Testis (tissue), 2 donors: ENCODE measurements at regions not wholly inside any gene's neighbourhood (a gene's known extent, or its start where the extent isn't known, plus 50 kb on each side); places are given as distances from the start of the nearest gene placed in this dataset.

Experiments used
- DNase-seq: peaks from one replicate; pipeline ENCODE4 v3.0.0-alpha.2; 2019
- H3K27ac ChIP-seq, 2 donors: fragments of 200-600 bp; sonication (generic); one replicate each; pipeline ENCODE4 v1.5.1; 2019
- H3K27me3 ChIP-seq: fragments of 200-600 bp; sonication (generic); one replicate; pipeline ENCODE4 v1.5.1; 2019
- H3K36me3 ChIP-seq: fragments of 200-600 bp; sonication (generic); one replicate; pipeline ENCODE4 v1.5.1; 2017; ENCODE audit warnings: low read depth; ENCODE audit errors: missing control alignments
- H3K4me1 ChIP-seq: fragments of 200-600 bp; sonication (generic); one replicate; pipeline ENCODE4 v1.5.1; 2019
- H3K4me3 ChIP-seq, 2 donors: fragments of 200-600 bp; sonication (generic); one replicate each; pipeline ENCODE4 v1.5.1; 2017 to 2019
- H3K9me3 ChIP-seq: fragments of 200-600 bp; sonication (generic); one replicate; pipeline ENCODE4 v1.5.1; 2017
- POLR2A ChIP-seq: fragments of 450-650 bp; IDR thresholded peaks from one replicate; pipeline ENCODE4 v1.6.1; 2017; ENCODE audit warnings: antibody characterized with exemption, mild to moderate bottlenecking, moderate library complexity
- WGBS, 2 donors: methylation state at CpG; one replicate each; pipeline ENCODE4 v1.1.5; 2018; 5-methylcytosine and 5-hydroxymethylcytosine counted together
- intact Hi-C: fragments of 100-400 bp; cut with DNase I; formaldehyde crosslinking; loops from one replicate; pipeline ENCODE4 v1.15.1; 2023; ENCODE audit warnings: low total_unique reads
- TF ChIP-seq, protein P1 (sequence below), 3 experiments: fragments of 450-650 bp in 2 of 3; fragments of 200-600 bp in 1 of 3; sonication (generic) in 1 of 3; IDR thresholded peaks; one replicate each; pipeline ENCODE4 v1.5.1; 2016 to 2019; ENCODE audit warnings: antibody characterized with exemption in 3 of 3, mild to moderate bottlenecking in 2 of 3, moderate library complexity in 1 of 3

DNA sequence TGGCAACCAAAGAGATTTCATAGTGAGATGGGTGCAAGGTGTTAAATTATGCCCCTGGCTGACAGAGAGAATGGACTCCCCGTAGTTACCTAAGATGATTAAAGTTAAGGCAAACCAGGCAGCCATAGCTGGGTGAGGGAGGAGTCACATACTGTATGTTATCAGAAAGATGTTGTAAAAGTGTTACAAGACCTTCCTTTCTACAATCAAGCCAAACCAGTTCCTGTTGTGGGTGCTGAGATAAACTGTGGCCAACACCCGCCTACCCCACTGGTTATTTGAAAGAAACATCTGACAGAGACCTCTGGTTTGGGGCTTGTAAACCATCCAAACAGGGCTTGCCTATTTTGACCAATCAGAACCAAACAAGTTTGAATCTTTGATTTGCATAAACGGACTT is 684.7 kb upstream of the NUDT12 start:
- intact Hi-C loops, result no loop called here
- Histone ChIP-seq H3K9me3 (no peaks in the 10 kb centered on the region), H3K36me3 (no peaks in the 10 kb centered on the region), H3K27me3 (no peaks in the 10 kb centered on the region), H3K27ac (no peak overlapping the region), H3K4me1 (no peaks in the 10 kb centered on the region), H3K4me3 (no peak overlapping the region)
- DNase-seq, result no peak
- WGBS, 2 donors, result 58 to 62% methylated on average over 3 of the region's 3 CpGs
- TF ChIP-seq POLR2A, result no peak
- TF ChIP-seq, protein P1, sequence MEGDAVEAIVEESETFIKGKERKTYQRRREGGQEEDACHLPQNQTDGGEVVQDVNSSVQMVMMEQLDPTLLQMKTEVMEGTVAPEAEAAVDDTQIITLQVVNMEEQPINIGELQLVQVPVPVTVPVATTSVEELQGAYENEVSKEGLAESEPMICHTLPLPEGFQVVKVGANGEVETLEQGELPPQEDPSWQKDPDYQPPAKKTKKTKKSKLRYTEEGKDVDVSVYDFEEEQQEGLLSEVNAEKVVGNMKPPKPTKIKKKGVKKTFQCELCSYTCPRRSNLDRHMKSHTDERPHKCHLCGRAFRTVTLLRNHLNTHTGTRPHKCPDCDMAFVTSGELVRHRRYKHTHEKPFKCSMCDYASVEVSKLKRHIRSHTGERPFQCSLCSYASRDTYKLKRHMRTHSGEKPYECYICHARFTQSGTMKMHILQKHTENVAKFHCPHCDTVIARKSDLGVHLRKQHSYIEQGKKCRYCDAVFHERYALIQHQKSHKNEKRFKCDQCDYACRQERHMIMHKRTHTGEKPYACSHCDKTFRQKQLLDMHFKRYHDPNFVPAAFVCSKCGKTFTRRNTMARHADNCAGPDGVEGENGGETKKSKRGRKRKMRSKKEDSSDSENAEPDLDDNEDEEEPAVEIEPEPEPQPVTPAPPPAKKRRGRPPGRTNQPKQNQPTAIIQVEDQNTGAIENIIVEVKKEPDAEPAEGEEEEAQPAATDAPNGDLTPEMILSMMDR (IDR thresholded peaks at IDR 0.05), result no peak

DNA sequence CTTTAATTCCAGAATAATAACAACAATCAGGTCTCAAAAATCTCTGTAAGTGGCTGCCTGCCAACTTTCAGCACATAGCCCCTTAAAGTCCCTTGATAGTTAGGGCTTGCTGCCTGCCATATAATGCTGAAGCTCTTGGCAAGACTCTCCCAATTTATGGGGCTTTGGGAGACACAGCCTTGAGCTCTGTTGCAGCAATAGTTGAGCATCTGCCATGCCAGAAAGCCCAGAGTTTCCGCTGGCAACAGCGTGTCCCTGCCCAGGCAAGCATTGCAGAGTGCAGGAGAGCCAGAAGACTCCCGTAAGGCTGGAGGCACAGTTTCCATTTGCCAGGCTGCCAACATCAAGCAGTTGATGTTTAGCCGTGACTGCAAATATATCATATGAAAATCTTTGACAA is 678.5 kb upstream of the NUDT12 start:
- H3K9me3 ChIP-seq, result no peaks in the 10 kb centered on the region
- H3K4me1 ChIP-seq, result no peaks in the 10 kb centered on the region
- 68 to 74% methylated on average over 2 to 4 of the region's 4 CpGs for WGBS, 2 donors
- no peak overlapping the region for H3K27ac ChIP-seq
- no peaks in the 10 kb centered on the region for H3K27me3 ChIP-seq
- intact Hi-C loops, result no loop called here
- no peaks in the 10 kb centered on the region for H3K36me3 ChIP-seq
- TF ChIP-seq POLR2A, result no peak
- TF ChIP-seq, protein P1 (IDR thresholded peaks at IDR 0.05), result no peak
- no peak for DNase-seq
- H3K4me3 ChIP-seq, result no peak overlapping the region

DNA sequence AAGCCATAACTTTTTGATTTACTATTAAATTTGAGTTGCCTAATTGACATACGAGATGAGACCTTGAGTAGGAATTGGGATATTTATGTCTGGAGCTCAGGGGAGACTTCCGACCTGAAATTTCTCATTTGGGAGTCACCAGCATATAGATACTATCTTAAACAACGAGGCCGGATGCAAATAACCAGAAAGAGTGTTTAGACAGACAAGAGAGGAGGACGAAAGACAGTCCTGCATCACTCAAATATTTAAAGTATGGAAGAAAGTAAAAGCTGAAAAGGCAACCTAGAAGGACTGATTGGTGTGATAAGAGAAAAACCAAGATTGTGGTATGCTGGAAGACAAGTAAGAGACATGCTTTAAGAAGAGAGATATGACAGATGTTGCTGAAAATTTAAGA is 675.0 kb upstream of the NUDT12 start:
- Histone ChIP-seq H3K4me1 (no peaks in the 10 kb centered on the region), H3K4me3 (no peak overlapping the region), H3K27me3 (no peaks in the 10 kb centered on the region), H3K27ac (no peak overlapping the region), H3K36me3 (no peaks in the 10 kb centered on the region), H3K9me3 (no peaks in the 10 kb centered on the region)
- TF ChIP-seq, protein P1 (IDR thresholded peaks at IDR 0.05), result no peak
- no peak for TF ChIP-seq POLR2A
- DNase-seq, result no peak
- WGBS, 2 donors, result 57 to 61% methylated on average over 5 of the region's 5 CpGs
- intact Hi-C loops, result no loop called here

DNA sequence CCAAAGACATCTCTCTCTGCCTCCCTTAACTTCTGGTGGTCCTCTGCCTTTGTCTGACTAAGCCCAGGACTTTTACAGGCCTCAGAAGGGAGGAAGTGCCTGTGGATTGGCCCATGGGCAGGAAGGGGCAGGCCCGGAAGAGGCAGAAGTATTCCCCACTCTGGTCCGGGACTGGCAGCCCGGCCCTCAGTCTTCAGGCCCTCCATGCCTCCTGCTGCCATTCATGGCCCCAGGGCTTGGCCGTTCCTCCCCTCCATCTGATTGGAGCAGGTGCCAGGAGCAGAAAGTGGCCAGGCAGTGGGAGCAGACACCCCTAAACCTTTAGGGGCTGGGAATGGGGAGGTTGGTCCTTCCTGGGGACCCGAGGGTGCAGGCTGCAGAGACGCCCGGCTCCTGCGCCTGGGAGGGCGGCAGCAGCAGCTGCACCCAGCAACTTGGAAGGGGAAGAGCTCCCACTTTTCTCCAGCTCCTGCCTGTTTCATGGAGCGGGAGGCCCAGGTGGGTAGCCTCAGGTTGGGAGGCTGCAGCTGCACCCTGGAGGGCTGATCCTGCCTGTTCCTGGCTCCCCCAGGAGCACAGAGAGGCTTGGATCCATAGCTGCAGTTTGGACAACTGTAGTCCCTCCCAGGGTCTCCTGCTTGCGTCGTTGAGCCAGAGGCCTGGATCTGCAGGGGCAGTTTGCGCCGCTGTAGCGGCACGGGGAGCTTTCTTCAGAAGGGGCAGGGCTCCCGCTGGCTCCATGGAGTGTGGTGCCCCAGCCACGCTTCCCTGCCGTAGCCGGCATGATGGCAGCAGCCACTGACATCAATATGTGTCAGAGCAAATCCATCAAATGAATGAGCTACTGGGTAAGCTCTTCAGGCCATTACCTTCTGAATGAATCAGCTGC is 661.5 kb upstream of the NUDT12 start:
- intact Hi-C loops, result no loop called here
- Histone ChIP-seq H3K4me3 (peak overlapping the region in 1 of 2 donors; percentile 41), H3K4me1 (no peaks in the 10 kb centered on the region), H3K36me3 (no peaks in the 10 kb centered on the region), H3K27me3 (no peaks in the 10 kb centered on the region), H3K9me3 (no peaks in the 10 kb centered on the region), H3K27ac (no peak overlapping the region)
- WGBS, 2 donors, result 75 to 79% methylated on average over 6 to 19 of the region's 20 CpGs
- no peak for TF ChIP-seq POLR2A
- TF ChIP-seq, protein P1 (IDR thresholded peaks at IDR 0.05), result no peak
- peak; percentile 46 for DNase-seq

DNA sequence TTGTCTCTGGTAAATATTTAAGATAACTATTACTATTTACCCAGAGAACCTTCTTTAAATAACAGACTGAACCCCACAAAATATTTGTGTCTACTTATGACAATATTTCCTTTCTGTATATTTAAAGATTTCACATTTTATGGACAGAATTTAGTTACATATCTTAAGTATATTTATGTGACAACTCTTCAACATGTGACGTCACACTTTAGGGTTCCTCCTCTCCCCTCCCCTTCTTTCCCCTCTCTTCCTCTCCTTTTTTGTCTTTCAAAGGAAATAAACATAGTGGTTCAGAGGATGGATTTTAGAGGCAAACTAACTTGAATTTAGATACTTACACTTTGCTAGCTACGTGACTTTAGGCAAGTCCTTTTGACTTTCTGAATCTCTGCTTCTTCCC is 655.6 kb upstream of the NUDT12 start:
- no peak overlapping the region for H3K4me3 ChIP-seq
- intact Hi-C loops, result no loop called here
- TF ChIP-seq POLR2A, result no peak
- TF ChIP-seq, protein P1 (IDR thresholded peaks at IDR 0.05), result no peak
- 84 to 85% methylated on average over 2 of the region's 2 CpGs for WGBS, 2 donors
- no peaks in the 10 kb centered on the region for H3K36me3 ChIP-seq
- no peaks in the 10 kb centered on the region for H3K27me3 ChIP-seq
- DNase-seq, result no peak
- no peaks in the 10 kb centered on the region for H3K4me1 ChIP-seq
- no peak overlapping the region for H3K27ac ChIP-seq
- H3K9me3 ChIP-seq, result no peaks in the 10 kb centered on the region
